OCI-LY7 (cell line): ENCODE measurements at regions not wholly inside any gene's neighbourhood (a gene's known extent, or its start where the extent isn't known, plus 50 kb on each side); places are given as distances from the start of the nearest gene placed in this dataset.

Experiments
- BruUV-seq: library from RNA; stranded (reverse); fragments of 400-500 nt; replicated peaks from 2 replicates; lab custom pipeline; 2021; lab: Mats Ljungman, UMichigan
- CTCF ChIA-PET: fragments of 300-600 bp; sonication (Branson Sonifier 250); formaldehyde crosslinking; loops from one replicate; lab custom pipeline; 2022; ENCODE audit warnings: antibody characterized with exemption; ENCODE audit not compliant: unreplicated experiment; lab: Charles Lee
- POLR2A ChIA-PET: fragments of 300-600 bp; sonication (Branson Sonifier 250); formaldehyde crosslinking; loops from one replicate; lab custom pipeline; 2022; ENCODE audit warnings: antibody characterized with exemption; lab: Charles Lee
- DNase-seq: peaks from one replicate; pipeline ENCODE4 v3.0.0-alpha.2; 2015; ENCODE audit warnings: low spot score
- H2AFZ ChIP-seq: fragments of 200-600 bp; sonication (generic), shearing (Covaris generic); 2 replicates; pipeline ENCODE4 v1.6.1; 2014; ENCODE audit warnings: mild to moderate bottlenecking, antibody characterized with exemption, low read length, moderate library complexity
- H3K27ac ChIP-seq: fragments of 200-600 bp; sonication (generic); 2 replicates; pipeline ENCODE4 v1.5.1; 2014; ENCODE audit warnings: mixed run types, low read depth, mild to moderate bottlenecking, moderate library complexity, low read length, inconsistent platforms; ENCODE audit not compliant: poor library complexity, severe bottlenecking
- H3K36me3 ChIP-seq: fragments of 200-600 bp; sonication (generic); 2 replicates; pipeline ENCODE4 v1.6.1; 2014; ENCODE audit warnings: mild to moderate bottlenecking, antibody characterized with exemption, low read length, moderate library complexity, mixed read lengths; ENCODE audit not compliant: insufficient read depth
- H3K4me1 ChIP-seq: fragments of 200-600 bp; sonication (generic); 2 replicates; pipeline ENCODE4 v1.5.1; 2014; ENCODE audit warnings: mild to moderate bottlenecking, low read length; ENCODE audit not compliant: insufficient read depth, poor library complexity, severe bottlenecking
- H3K4me2 ChIP-seq: fragments of 200-600 bp; sonication (generic); 2 replicates; pipeline ENCODE4 v1.6.1; 2014; ENCODE audit warnings: mild to moderate bottlenecking, low read length
- H3K4me3 ChIP-seq: fragments of 200-600 bp; sonication (generic); 2 replicates; pipeline ENCODE4 v1.5.1; 2014; ENCODE audit warnings: mild to moderate bottlenecking, low read depth, low read length; ENCODE audit not compliant: poor library complexity, severe bottlenecking
- H3K79me2 ChIP-seq: fragments of 200-600 bp; sonication (generic); 2 replicates; pipeline ENCODE4 v1.6.1; 2016; ENCODE audit warnings: low read depth, mild to moderate bottlenecking, low read length, moderate library complexity, mixed read lengths; ENCODE audit not compliant: insufficient read depth
- H3K9me2 ChIP-seq: fragments of 200-600 bp; sonication (generic); 2 replicates; pipeline ENCODE4 v1.6.1; 2016; ENCODE audit warnings: mild to moderate bottlenecking, low read length, mixed read lengths; ENCODE audit not compliant: insufficient read depth
- H3K9me3 ChIP-seq: fragments of 200-600 bp; sonication (generic); 2 replicates; pipeline ENCODE4 v1.6.1; 2014; ENCODE audit warnings: mild to moderate bottlenecking, mixed run types, low read length, mixed read lengths
- H4K20me1 ChIP-seq: fragments of 200-600 bp; sonication (generic); 2 replicates; pipeline ENCODE4 v1.6.1; 2014; ENCODE audit warnings: mild to moderate bottlenecking, antibody characterized with exemption, low read length, moderate library complexity, mixed read lengths; ENCODE audit not compliant: insufficient read depth
- EZH2phosphoT487 ChIP-seq: fragments of 200-600 bp; sonication (generic); IDR thresholded peaks from 2 replicates; pipeline ENCODE4 v1.6.1; 2018; ENCODE audit warnings: low read depth, borderline replicate concordance, mild to moderate bottlenecking, mixed run types, antibody characterized with exemption, low read length, moderate library complexity, mixed read lengths
- intact Hi-C: fragments of 100-400 bp; cut with micrococcal nuclease; formaldehyde crosslinking; loops from one replicate; pipeline ENCODE4 v1.10.0; 2022; ENCODE audit not compliant: unreplicated experiment
- TF ChIP-seq, protein P1 (sequence below): fragments of 200-600 bp; sonication (generic); conservative IDR thresholded peaks from 2 replicates; pipeline ENCODE4 v1.5.1; 2014; ENCODE audit warnings: mild to moderate bottlenecking, antibody characterized with exemption, low read length, moderate library complexity, mixed read lengths

DNA sequence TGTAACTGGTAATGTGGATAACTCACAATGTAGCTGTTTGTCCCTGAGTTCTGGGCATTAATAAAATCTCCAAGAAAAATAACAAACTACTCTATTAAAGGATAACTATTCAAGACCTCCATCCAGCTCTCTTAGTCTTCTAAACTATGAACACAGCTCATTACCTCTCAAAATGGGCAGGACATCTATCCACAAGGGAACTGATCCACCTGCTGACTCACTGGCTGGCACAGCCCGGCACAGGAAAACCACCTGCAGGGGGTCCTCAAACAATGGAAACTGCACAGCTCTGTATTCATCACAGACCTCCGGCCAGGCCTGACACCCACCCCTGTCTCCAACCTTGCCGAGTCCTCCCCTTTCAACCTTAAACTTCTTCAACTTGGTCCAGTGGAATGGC is 255.4 kb downstream of the TJP1 start:
- H2AFZ ChIP-seq = no peak overlapping the region
- no peak overlapping the region for H3K27ac ChIP-seq
- intact Hi-C loops = no loop called here
- H3K9me3 ChIP-seq = no peaks in the 10 kb centered on the region
- H3K9me2 ChIP-seq = no peaks in the 10 kb centered on the region
- ChIA-PET CTCF (interaction anchor here (0.6 kb wide), 1 partner anchor 156 kb away, joined by 3 read pairs; no protein-coding TSS in a partner anchor), POLR2A (interaction anchor here (0.6 kb wide), 1 partner anchor 48 kb away, joined by 4 read pairs; no protein-coding TSS in a partner anchor)
- BruUV-seq = no TSS peak
- no peaks in the 10 kb centered on the region for H3K36me3 ChIP-seq
- no peak for DNase-seq
- no peak overlapping the region for H3K4me3 ChIP-seq
- H3K79me2 ChIP-seq = no peaks in the 10 kb centered on the region
- H3K4me1 ChIP-seq = no peaks in the 10 kb centered on the region
- no peaks in the 10 kb centered on the region for H4K20me1 ChIP-seq
- no peak overlapping the region for H3K4me2 ChIP-seq
- TF ChIP-seq EZH2phosphoT487 = no peak
- TF ChIP-seq, protein P1, sequence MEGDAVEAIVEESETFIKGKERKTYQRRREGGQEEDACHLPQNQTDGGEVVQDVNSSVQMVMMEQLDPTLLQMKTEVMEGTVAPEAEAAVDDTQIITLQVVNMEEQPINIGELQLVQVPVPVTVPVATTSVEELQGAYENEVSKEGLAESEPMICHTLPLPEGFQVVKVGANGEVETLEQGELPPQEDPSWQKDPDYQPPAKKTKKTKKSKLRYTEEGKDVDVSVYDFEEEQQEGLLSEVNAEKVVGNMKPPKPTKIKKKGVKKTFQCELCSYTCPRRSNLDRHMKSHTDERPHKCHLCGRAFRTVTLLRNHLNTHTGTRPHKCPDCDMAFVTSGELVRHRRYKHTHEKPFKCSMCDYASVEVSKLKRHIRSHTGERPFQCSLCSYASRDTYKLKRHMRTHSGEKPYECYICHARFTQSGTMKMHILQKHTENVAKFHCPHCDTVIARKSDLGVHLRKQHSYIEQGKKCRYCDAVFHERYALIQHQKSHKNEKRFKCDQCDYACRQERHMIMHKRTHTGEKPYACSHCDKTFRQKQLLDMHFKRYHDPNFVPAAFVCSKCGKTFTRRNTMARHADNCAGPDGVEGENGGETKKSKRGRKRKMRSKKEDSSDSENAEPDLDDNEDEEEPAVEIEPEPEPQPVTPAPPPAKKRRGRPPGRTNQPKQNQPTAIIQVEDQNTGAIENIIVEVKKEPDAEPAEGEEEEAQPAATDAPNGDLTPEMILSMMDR = no peak

DNA sequence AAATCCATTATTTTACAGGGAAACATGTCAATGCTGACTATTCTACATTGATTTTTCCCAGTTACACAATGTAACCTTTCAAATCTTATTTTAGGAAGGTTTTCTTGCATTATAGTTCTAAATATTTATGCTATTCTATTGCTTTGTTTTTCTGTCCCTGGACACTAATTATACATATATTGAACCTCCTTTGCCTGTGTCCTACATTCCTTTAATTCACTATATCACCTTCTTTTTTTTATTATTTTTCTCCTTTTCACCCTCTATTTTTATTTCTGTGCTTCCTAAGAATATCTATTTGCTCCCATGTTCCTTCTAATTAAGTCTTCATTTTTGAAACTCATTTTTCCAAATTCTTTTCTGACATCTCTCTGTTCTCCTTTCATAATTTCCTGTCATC is 259.2 kb downstream of the TJP1 start:
- TF ChIP-seq EZH2phosphoT487 = no peak
- TF ChIP-seq, protein P1 = no peak
- H3K4me3 ChIP-seq = no peak overlapping the region
- H2AFZ ChIP-seq = no peak overlapping the region
- H4K20me1 ChIP-seq = no peaks in the 10 kb centered on the region
- no peak overlapping the region for H3K4me2 ChIP-seq
- ChIA-PET POLR2A (interaction anchor here (0.6 kb wide), 1 partner anchor 216 kb away, joined by 3 read pairs; no protein-coding TSS in a partner anchor), CTCF (no interaction called here)
- no TSS peak for BruUV-seq
- H3K36me3 ChIP-seq = no peaks in the 10 kb centered on the region
- H3K9me2 ChIP-seq = no peaks in the 10 kb centered on the region
- intact Hi-C loops = no loop called here
- DNase-seq = no peak
- H3K9me3 ChIP-seq = no peaks in the 10 kb centered on the region
- no peak overlapping the region for H3K27ac ChIP-seq
- H3K4me1 ChIP-seq = no peaks in the 10 kb centered on the region
- H3K79me2 ChIP-seq = no peaks in the 10 kb centered on the region

DNA sequence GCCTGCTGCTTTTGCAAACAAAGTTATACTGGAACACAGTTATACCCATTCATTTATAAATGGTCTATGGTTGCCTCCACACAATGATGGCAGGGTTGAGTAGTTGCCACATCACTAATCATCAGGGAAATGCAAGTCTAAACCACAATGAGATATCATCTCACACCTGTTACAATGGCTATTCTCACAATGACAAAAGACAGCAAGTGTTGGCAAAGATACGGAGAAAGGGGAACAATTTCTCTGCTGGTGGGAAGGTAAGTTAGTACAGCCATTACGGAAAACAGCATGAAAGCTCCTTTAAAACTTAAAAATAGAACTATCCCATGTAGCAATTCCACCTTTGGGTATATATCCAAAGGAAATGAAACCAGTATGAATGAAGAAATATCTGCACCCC is 261.4 kb downstream of the TJP1 start:
- DNase-seq = no peak
- ChIA-PET POLR2A (no interaction called here), CTCF (no interaction called here)
- Histone ChIP-seq H3K79me2 (no peaks in the 10 kb centered on the region), H3K9me2 (no peaks in the 10 kb centered on the region), H3K4me1 (no peaks in the 10 kb centered on the region), H3K4me3 (no peak overlapping the region), H4K20me1 (no peaks in the 10 kb centered on the region), H3K36me3 (no peaks in the 10 kb centered on the region), H3K4me2 (no peak overlapping the region), H2AFZ (no peak overlapping the region), H3K9me3 (no peaks in the 10 kb centered on the region), H3K27ac (no peak overlapping the region)
- TF ChIP-seq, protein P1 = no peak
- no peak for TF ChIP-seq EZH2phosphoT487
- BruUV-seq = no TSS peak
- intact Hi-C loops = no loop called here
